RWPE2 (cell line): ENCODE measurements at regions not wholly inside any gene's neighbourhood (a gene's known extent, or its start where the extent isn't known, plus 50 kb on each side); places are given as distances from the start of the nearest gene placed in this dataset.
"Not testable (repeated sequence)": the region's sequence is repeated elsewhere in the genome, so short reads cannot be mapped to it uniquely, and the experiment has no call there.

ENCODE experiments used
- ATAC-seq: fragments of 200-7000 bp; cut with Tn5 transposase; 3 replicates; pipeline ENCODE4 v1.9.1; 2021; ENCODE audit warnings: low read depth
- DNase-seq: peaks from one replicate; pipeline ENCODE4 v3.0.0-alpha.2; 2020; ENCODE audit warnings: low spot score
- H3K27ac ChIP-seq: fragments of 450-650 bp; 2 replicates; pipeline ENCODE4 v1.5.1; 2017; ENCODE audit warnings: mild to moderate bottlenecking; ENCODE audit not compliant: poor library complexity, severe bottlenecking
- H3K27me3 ChIP-seq: fragments of 250-450 bp; sonication (Bioruptor Pico); 2 replicates; pipeline ENCODE4 v1.5.1; 2021; ENCODE audit warnings: mild to moderate bottlenecking, moderate library complexity; ENCODE audit not compliant: insufficient read depth, poor library complexity, severe bottlenecking
- H3K36me3 ChIP-seq: fragments of 250-450 bp; sonication (Bioruptor Pico); 2 replicates; pipeline ENCODE4 v1.5.1; 2020; ENCODE audit warnings: low read depth, mild to moderate bottlenecking, moderate library complexity
- H3K4me1 ChIP-seq: fragments of 250-450 bp; sonication (Bioruptor Pico); 2 replicates; pipeline ENCODE4 v1.5.1; 2021; ENCODE audit warnings: mild to moderate bottlenecking, moderate library complexity; ENCODE audit not compliant: insufficient read depth, poor library complexity, severe bottlenecking
- H3K4me3 ChIP-seq: fragments of 250-450 bp; sonication (Bioruptor Pico); 2 replicates; pipeline ENCODE4 v1.5.1; 2021; ENCODE audit warnings: mild to moderate bottlenecking, moderate library complexity; ENCODE audit not compliant: severe bottlenecking
- H3K9me3 ChIP-seq: fragments of 250-450 bp; sonication (Bioruptor Pico); 2 replicates; pipeline ENCODE4 v1.5.1; 2021; ENCODE audit warnings: mild to moderate bottlenecking, moderate library complexity; ENCODE audit not compliant: severe bottlenecking

DNA sequence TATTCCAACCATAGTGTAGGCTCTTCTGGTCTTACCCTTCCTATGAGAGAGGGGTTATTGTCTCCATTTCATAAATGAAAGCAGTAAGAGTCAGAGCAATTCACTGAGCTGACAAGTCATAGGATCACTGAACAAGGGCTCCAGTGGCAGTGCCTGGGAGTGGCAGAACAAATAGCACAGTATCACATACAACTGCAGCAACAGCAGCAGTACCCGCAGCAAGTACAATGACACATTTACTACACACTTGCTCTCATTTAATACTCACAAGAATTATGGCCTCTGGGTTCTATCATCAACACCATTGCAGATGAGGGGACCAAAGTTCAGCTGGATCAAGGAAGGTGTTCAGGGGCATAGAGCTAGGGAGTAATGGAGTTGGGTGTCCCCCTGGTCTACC lies 218.8 kb downstream of the BCL2L11 start:
- not testable (repeated sequence) for H3K27ac ChIP-seq, H3K9me3 ChIP-seq, H3K4me3 ChIP-seq, H3K4me1 ChIP-seq, DNase-seq, ATAC-seq, H3K27me3 ChIP-seq, H3K36me3 ChIP-seq

DNA sequence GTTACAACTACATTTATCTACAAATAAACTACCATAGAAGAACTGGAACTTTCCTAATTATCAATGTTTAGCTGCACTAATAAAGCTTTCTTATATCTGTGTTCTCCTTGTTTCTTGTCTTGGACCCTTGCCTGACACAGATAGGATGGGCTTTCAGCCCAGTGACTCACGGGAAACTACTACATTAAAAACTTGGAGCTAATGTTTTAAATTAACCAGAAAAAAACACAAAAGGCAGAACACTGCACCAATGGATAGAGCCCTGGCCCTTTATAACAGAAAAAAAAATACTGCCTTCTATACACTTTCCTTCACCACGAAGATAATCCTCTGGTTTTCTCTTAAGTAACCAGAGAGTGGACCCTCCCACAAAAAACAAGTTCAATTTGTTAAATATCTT lies 223.9 kb downstream of the BCL2L11 start:
- H3K27me3 ChIP-seq, H3K27ac ChIP-seq, H3K4me1 ChIP-seq, H3K36me3 ChIP-seq, DNase-seq, ATAC-seq, H3K9me3 ChIP-seq, H3K4me3 ChIP-seq: not testable (repeated sequence)

DNA sequence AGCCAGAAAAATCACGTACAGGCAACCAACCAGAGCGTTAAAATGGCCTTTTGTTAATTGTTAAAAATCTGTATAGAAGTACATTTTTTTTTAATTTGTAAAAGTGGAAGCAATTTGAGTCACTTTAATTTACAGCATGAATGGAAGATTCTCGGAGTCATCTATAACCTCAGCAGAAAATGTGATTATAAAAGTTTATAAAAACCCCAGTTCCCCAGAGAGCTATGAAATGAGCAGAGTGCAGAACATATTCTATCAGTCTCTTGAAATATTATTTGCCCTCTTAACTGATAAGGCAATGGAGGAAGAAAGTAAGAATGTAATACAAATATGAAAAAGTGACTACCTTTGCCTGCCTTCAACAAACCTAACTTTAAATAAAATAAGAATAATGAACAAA lies 224.7 kb downstream of the BCL2L11 start:
- ATAC-seq, H3K9me3 ChIP-seq, H3K4me1 ChIP-seq, H3K27ac ChIP-seq, H3K36me3 ChIP-seq, H3K27me3 ChIP-seq, H3K4me3 ChIP-seq, DNase-seq: not testable (repeated sequence)

DNA sequence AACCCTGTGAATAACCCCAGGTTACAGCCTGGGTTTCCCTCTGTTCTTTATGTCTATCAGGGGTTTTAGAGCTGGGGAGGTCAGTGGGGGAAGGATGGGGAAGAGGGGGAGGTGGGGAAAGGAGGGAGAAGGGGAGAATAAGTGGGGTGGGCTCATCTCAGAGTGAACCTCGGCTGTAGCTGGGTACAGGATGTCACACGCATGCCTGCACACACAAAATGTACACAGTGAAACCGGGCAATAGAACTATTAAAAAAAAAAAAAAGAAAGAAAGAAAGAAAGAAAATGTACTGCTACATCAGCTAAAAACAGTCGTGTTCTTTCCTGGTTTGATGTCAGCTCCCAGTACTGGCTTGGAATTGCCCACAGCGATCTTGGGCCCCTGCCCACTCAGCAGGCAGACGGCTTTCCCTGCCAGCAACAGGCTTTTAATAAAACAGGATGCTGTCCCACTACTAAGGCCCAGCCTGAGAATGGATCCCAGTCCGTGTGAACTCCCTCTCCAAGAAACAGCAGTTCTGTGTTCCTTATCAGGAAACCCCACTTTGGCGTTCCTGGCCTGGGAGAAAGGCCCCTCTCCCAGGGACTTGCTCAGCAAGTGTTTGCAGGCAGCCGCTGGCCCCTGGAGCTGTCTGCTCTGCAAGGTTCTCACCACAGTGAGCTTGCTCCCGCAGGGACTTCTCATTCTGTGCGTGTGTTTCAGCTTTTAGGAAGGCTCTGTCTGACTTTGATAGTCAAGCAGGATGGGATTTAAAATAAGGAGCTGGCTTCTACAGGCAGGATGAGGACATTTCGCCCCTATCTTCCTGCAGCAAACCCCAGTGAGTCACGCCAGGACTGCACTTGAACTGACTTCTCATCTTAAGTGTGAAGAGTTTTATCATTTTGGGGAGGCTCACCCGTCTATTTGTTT lies 225.6 kb downstream of the BCL2L11 start:
- H3K27ac ChIP-seq, DNase-seq: not testable (repeated sequence)
- ATAC-seq = peak; percentile 51

DNA sequence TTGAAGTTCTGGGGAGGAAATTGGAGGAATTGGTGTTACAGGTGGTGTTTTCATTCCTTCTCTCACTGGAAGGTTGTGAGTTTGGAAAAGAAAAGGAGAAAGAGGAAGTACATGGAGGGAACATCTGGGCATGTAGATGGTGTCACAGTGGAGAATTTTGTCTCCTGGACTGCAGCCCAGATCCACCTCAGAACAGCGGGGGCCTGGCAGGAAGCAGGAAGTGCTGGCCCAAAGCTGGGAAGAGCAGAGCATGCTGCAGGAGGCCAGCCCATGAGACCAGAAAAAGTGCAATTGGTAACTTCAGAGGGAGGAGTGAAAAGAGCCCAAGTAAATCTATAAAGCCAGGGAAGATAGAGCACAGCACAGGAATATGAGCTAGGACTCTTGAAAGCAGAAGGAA lies 227.0 kb downstream of the BCL2L11 start:
- H3K4me1 ChIP-seq, H3K4me3 ChIP-seq, H3K27ac ChIP-seq, H3K36me3 ChIP-seq, DNase-seq, H3K27me3 ChIP-seq, H3K9me3 ChIP-seq: not testable (repeated sequence)
- peak; percentile 58 for ATAC-seq

More for the DNA sequence above, 225.6 kb downstream of the BCL2L11 start:
- H3K9me3 ChIP-seq, H3K36me3 ChIP-seq, H3K4me1 ChIP-seq, H3K27me3 ChIP-seq, H3K4me3 ChIP-seq: not testable (repeated sequence)

- DNase-seq, H3K9me3 ChIP-seq, H3K4me1 ChIP-seq, H3K27ac ChIP-seq, H3K27me3 ChIP-seq, ATAC-seq, H3K36me3 ChIP-seq, H3K4me3 ChIP-seq: not testable (repeated sequence)
Measured at GRCh38 chr2:111348316-111348715, 227.6 kb downstream of the BCL2L11 start.

DNA sequence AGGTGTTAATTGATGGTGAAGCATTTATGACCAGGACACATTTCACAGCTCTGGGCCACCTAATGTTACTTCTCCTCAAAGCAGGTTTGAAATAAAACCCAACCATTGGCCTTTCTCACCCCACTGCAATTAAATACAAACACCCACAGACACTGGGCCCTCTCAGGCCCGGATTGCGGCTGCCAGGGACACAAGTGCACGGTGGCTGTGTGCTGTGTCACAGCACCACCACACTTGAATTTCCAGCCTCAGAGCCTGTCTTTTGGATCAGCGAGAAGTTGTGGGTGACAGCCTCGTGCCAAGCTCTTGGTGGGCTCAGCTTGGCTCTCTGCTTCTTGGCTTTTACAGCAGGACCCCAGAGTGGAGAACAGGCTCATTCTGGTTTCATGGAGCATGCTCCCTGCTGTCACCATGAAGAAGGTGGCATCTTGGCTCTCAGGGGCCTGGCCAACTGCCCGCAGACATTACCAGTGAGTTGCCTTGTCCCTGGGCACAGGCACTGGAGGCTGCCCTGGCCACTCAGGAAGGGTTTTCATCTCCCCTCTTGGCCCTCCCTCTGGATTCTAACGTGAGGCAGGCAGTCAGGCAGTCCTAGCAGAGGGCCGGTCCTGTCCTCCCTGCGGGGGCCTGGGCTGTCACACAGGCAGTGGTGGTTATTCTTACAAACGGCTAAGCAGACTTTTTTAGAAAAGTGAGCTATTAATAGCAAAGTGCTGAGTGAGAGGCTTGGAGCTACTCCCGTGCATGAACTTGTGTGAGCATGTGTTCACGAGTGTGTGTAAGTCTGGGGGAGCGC lies 234.5 kb downstream of the BCL2L11 start:
- not testable (repeated sequence) for DNase-seq, H3K27ac ChIP-seq

DNA sequence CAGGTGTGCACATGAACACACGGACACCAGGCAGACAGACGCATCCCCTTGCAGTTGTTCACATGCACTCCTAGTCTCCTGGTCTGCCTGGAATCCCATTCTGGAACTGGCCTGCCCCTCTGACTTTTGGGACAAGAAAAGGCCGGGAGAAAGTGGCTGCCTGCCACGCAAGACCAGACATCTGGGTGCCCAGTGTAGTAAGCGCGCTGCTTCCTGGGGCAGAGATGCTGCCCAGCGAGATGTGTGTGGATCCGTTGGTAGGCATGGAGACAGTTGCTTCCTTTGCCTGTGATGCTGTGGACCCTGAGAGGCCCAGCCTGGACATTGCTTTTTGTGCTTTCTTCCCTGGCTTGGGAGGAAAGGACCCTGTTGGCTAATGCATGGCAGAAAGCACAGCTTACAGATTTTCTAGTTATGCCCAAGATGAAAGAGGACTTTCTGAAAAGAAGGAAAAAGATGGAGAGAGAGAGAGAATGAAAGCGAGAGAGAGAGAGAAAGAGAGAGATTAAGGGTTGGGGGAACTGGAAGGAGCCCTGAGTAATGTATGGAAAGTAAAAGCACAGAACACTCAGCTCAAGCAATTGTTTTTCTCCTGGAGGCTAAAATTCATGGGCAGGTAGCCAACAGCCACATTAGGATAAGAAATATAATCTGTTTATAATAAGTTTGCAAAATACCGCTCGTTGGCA lies 235.3 kb downstream of the BCL2L11 start:
- DNase-seq, H3K27ac ChIP-seq, H3K9me3 ChIP-seq, H3K27me3 ChIP-seq, H3K36me3 ChIP-seq, H3K4me3 ChIP-seq, H3K4me1 ChIP-seq: not testable (repeated sequence)
- peak; percentile 24; the same call in 2 of the 3 replicates for ATAC-seq

More for the DNA sequence above, 234.5 kb downstream of the BCL2L11 start:
- not testable (repeated sequence) for H3K27me3 ChIP-seq, H3K4me1 ChIP-seq, ATAC-seq, H3K36me3 ChIP-seq, H3K4me3 ChIP-seq, H3K9me3 ChIP-seq

- ATAC-seq (peak; percentile 97), DNase-seq (peak; percentile 76)
Measured at GRCh38 chr2:111356512-111357031, 235.9 kb downstream of the BCL2L11 start.

GRCh38 chr2:111365986-111366640 lies 245.4 kb downstream of the BCL2L11 start:
- DNase-seq, H3K27ac ChIP-seq, H3K27me3 ChIP-seq, H3K4me1 ChIP-seq, H3K9me3 ChIP-seq, H3K4me3 ChIP-seq, H3K36me3 ChIP-seq, ATAC-seq: not testable (repeated sequence)

More at GRCh38 chr2:111356512-111357031, 235.9 kb downstream of the BCL2L11 start:
- H3K4me1 ChIP-seq, H3K9me3 ChIP-seq, H3K27me3 ChIP-seq, H3K4me3 ChIP-seq, H3K27ac ChIP-seq, H3K36me3 ChIP-seq: not testable (repeated sequence)
